GM12864 (cell line): ENCODE measurements at regions not wholly inside any gene's neighbourhood (a gene's known extent, or its start where the extent isn't known, plus 50 kb on each side); places are given as distances from the start of the nearest gene placed in this dataset.

Experiments
- DNase-seq: peaks from one replicate; pipeline ENCODE4 v3.0.0-alpha.2; 2011; ENCODE audit warnings: low read depth
- H3K4me3 ChIP-seq: 2 replicates; pipeline ENCODE4 v1.5.1; 2011; ENCODE audit warnings: mild to moderate bottlenecking, low read depth, low read length, control low read depth
- CTCF ChIP-seq: IDR thresholded peaks from 2 replicates; pipeline ENCODE4 v1.5.1; 2011; ENCODE audit warnings: low read depth, mild to moderate bottlenecking, moderate library complexity, low read length, control low read depth, inconsistent platforms; ENCODE audit errors: missing control alignments

GRCh38 chr3:115553796-115554486 lies 69.4 kb upstream of the GAP43 start:
- no peak overlapping the region for H3K4me3 ChIP-seq
- no peak for TF ChIP-seq CTCF

GRCh38 chr3:115554487-115554807 lies 68.9 kb upstream of the GAP43 start:
- no peak for DNase-seq
- TF ChIP-seq CTCF: no peak
- H3K4me3 ChIP-seq: no peak overlapping the region

More at GRCh38 chr3:115553796-115554486, 69.4 kb upstream of the GAP43 start:
- no peak for DNase-seq

- no peak for DNase-seq
- no peak for TF ChIP-seq CTCF
These were observed 60.6 kb upstream of the GAP43 start for GRCh38 chr3:115562636-115563267.

GRCh38 chr3:115563984-115564383 lies 59.3 kb upstream of the GAP43 start:
- no peak overlapping the region for H3K4me3 ChIP-seq
- DNase-seq: no peak
- TF ChIP-seq CTCF: no peak

More at GRCh38 chr3:115562636-115563267, 60.6 kb upstream of the GAP43 start:
- no peak overlapping the region for H3K4me3 ChIP-seq

GRCh38 chr3:115571413-115571812 lies 51.9 kb upstream of the GAP43 start:
- no peak overlapping the region for H3K4me3 ChIP-seq
- no peak for TF ChIP-seq CTCF
- no peak for DNase-seq
